CD14-positive monocyte (primary cell): ENCODE measurements at regions not wholly inside any gene's neighbourhood (a gene's known extent, or its start where the extent isn't known, plus 50 kb on each side); places are given as distances from the start of the nearest gene placed in this dataset.

Experiments
- DNase-seq, 3 donors: peaks; one replicate each; pipeline ENCODE4 v3.0.0-alpha.2; 2011 to 2022
- H2AFZ ChIP-seq: 2 replicates; pipeline ENCODE4 v1.6.0; 2012; ENCODE audit warnings: mild to moderate bottlenecking, low read depth, low read length, inconsistent platforms; ENCODE audit not compliant: insufficient read depth, poor library complexity, severe bottlenecking
- H3K27ac ChIP-seq, 2 donors: 1 replicate in 1 of 2; 2 replicates in 1 of 2; pipeline ENCODE4 v1.5.1; 2012 to 2013; ENCODE audit warnings: low read length in 2 of 2, control low read depth in 1 of 2, inconsistent platforms in 1 of 2, low read depth in 1 of 2, mild to moderate bottlenecking in 1 of 2
- H3K27me3 ChIP-seq, 2 donors: one replicate each; pipeline versions ENCODE4 v1.6.0 to v1.6.1; 2011 to 2013; ENCODE audit warnings: low read length in 2 of 2; ENCODE audit not compliant: control insufficient read depth in 2 of 2, insufficient read depth in 2 of 2
- H3K36me3 ChIP-seq, 2 donors: replicated peaks in 1 of 2; 1 replicate in 1 of 2; 2 replicates in 1 of 2; pipeline versions ENCODE4 v1.5.1 to v1.6.1; 2012 to 2013; ENCODE audit warnings: low read length in 2 of 2, control low read depth in 1 of 2, inconsistent platforms in 1 of 2, mild to moderate bottlenecking in 1 of 2; ENCODE audit not compliant: insufficient read depth in 2 of 2, control insufficient read depth in 1 of 2
- H3K4me1 ChIP-seq, 2 donors: 1 replicate in 1 of 2; 2 replicates in 1 of 2; pipeline versions ENCODE4 v1.5.1 to v1.6.1; 2012 to 2013; ENCODE audit warnings: low read length in 2 of 2, control low read depth in 1 of 2, inconsistent platforms in 1 of 2, mild to moderate bottlenecking in 1 of 2, moderate library complexity in 1 of 2; ENCODE audit not compliant: insufficient read depth in 2 of 2, control insufficient read depth in 1 of 2
- H3K4me2 ChIP-seq: replicated peaks from 2 replicates; pipeline ENCODE3; 2012; ENCODE audit warnings: low read length, moderate library complexity, mild to moderate bottlenecking; ENCODE audit not compliant: poor library complexity, severe bottlenecking; ENCODE audit errors: extremely low read depth
- H3K4me3 ChIP-seq, 3 experiments: fragments of 200-600 bp in 1 of 3; sonication (generic) in 1 of 3; replicated peaks in 1 of 3; 1 replicate in 2 of 3; 2 replicates in 1 of 3; pipeline ENCODE4 v1.5.1; 2011 to 2013; ENCODE audit warnings: low read length in 3 of 3, mild to moderate bottlenecking in 3 of 3, control low read depth in 2 of 3, low read depth in 2 of 3, inconsistent platforms in 1 of 3, moderate library complexity in 1 of 3
- H3K79me2 ChIP-seq: 2 replicates; pipeline ENCODE4 v1.6.0; 2012; ENCODE audit warnings: mild to moderate bottlenecking, control low read depth, inconsistent platforms, low read length, moderate library complexity; ENCODE audit not compliant: insufficient read depth
- H3K9ac ChIP-seq: 2 replicates; pipeline ENCODE4 v1.6.0; 2017; ENCODE audit warnings: low read length, mild to moderate bottlenecking; ENCODE audit not compliant: insufficient read depth, poor library complexity, severe bottlenecking
- H3K9me3 ChIP-seq, 2 donors: replicated peaks in 1 of 2; 1 replicate in 1 of 2; 2 replicates in 1 of 2; pipeline versions ENCODE4 v1.5.1 to v1.6.1; 2012 to 2013; ENCODE audit warnings: low read length in 2 of 2, control low read depth in 1 of 2; ENCODE audit not compliant: control insufficient read depth in 1 of 2, insufficient read depth in 1 of 2
- H4K20me1 ChIP-seq: 2 replicates; pipeline ENCODE4 v1.6.0; 2012; ENCODE audit warnings: mild to moderate bottlenecking, low read length, control low read depth, moderate library complexity; ENCODE audit not compliant: insufficient read depth
- H3K27ac Mint-ChIP-seq, 7 donors: one replicate each; pipeline ENCODE4 v1.8.0; 2020; ENCODE audit warnings: mild to moderate bottlenecking in 7 of 7, mixed read lengths in 7 of 7, moderate library complexity in 6 of 7, inconsistent platforms in 2 of 7
- H3K27me3 Mint-ChIP-seq, 3 donors: one replicate each; pipeline ENCODE4 v1.8.0; 2021 to 2022; ENCODE audit warnings: low read depth in 3 of 3, mild to moderate bottlenecking in 3 of 3, mixed read lengths in 3 of 3, moderate library complexity in 3 of 3, inconsistent platforms in 1 of 3
- H3K36me3 Mint-ChIP-seq, 2 donors: one replicate each; pipeline ENCODE4 v1.8.0; 2020; ENCODE audit warnings: mixed read lengths in 2 of 2, inconsistent platforms in 1 of 2, mild to moderate bottlenecking in 1 of 2
- H3K4me1 Mint-ChIP-seq: one replicate; pipeline ENCODE4 v1.8.0; 2020; ENCODE audit warnings: mild to moderate bottlenecking, mixed read lengths
- H3K4me3 Mint-ChIP-seq, 2 donors: one replicate each; pipeline ENCODE4 v1.8.0; 2020; ENCODE audit warnings: mild to moderate bottlenecking in 2 of 2, mixed read lengths in 2 of 2, moderate library complexity in 1 of 2
- H3K9me3 Mint-ChIP-seq, 7 donors: one replicate each; pipeline ENCODE4 v1.8.0; 2020 to 2022; ENCODE audit warnings: mixed read lengths in 7 of 7, mild to moderate bottlenecking in 6 of 7, moderate library complexity in 6 of 7, inconsistent platforms in 2 of 7
- CTCF ChIP-seq: fragments of 200-600 bp; IDR thresholded peaks from one replicate; pipeline ENCODE4 v1.8.0; 2022; ENCODE audit warnings: antibody characterized with exemption, mild to moderate bottlenecking
- WGBS: methylation state at CpG from one replicate; pipeline ENCODE4 v1.1.5; 2013; ENCODE audit warnings: missing lambda C conversion rate; ENCODE audit not compliant: insufficient coverage; 5-methylcytosine and 5-hydroxymethylcytosine counted together
- intact Hi-C, 2 donors: fragments of 100-400 bp; cut with micrococcal nuclease; formaldehyde crosslinking; loops; one replicate each; pipeline versions ENCODE4 v1.15.0 to v1.15.1; 2023

GRCh38 chr3:80006315-80006714 lies 238.5 kb upstream of the ROBO1 start:
- H3K27ac Mint-ChIP-seq, result no peak overlapping the region
- no peaks in the 10 kb centered on the region for H3K36me3 ChIP-seq
- no peaks in the 10 kb centered on the region for H3K4me1 Mint-ChIP-seq
- no peaks in the 10 kb centered on the region for H3K36me3 Mint-ChIP-seq
- intact Hi-C loops, result no loop called here
- H3K79me2 ChIP-seq, result no peaks in the 10 kb centered on the region
- H3K9me3 ChIP-seq, result no peaks in the 10 kb centered on the region
- no peak overlapping the region for H3K4me3 ChIP-seq
- no peaks in the 10 kb centered on the region for H3K27me3 Mint-ChIP-seq
- no peaks in the 10 kb centered on the region for H3K27me3 ChIP-seq
- no peaks in the 10 kb centered on the region for H3K4me1 ChIP-seq
- no peaks in the 10 kb centered on the region for H3K9me3 Mint-ChIP-seq
- H2AFZ ChIP-seq, result no peak overlapping the region
- H3K4me2 ChIP-seq, result no peak overlapping the region
- H4K20me1 ChIP-seq, result no peaks in the 10 kb centered on the region
- no peak overlapping the region for H3K4me3 Mint-ChIP-seq
- H3K9ac ChIP-seq, result no peak overlapping the region
- DNase-seq, result no peak
- TF ChIP-seq CTCF, result no peak
- no peak overlapping the region for H3K27ac ChIP-seq

- DNase-seq, result no peak
- Histone ChIP-seq H3K4me3 (no peak overlapping the region), H3K36me3 (no peaks in the 10 kb centered on the region), H3K9me3 (no peaks in the 10 kb centered on the region), H3K9ac (no peak overlapping the region), H4K20me1 (no peaks in the 10 kb centered on the region), H3K27ac (no peak overlapping the region), H3K27me3 (no peaks in the 10 kb centered on the region), H2AFZ (no peak overlapping the region), H3K4me2 (no peak overlapping the region), H3K79me2 (no peaks in the 10 kb centered on the region), H3K4me1 (no peaks in the 10 kb centered on the region)
- peaks cover 0 to 1% (median 0%) of the 10 kb centered on the region in 7 donors for H3K9me3 Mint-ChIP-seq
- intact Hi-C loops, result no loop called here
- H3K36me3 Mint-ChIP-seq, result no peaks in the 10 kb centered on the region
- H3K27ac Mint-ChIP-seq, result no peak overlapping the region
- no CpG with 5 or more reads among the region's 5 CpGs for WGBS
- no peaks in the 10 kb centered on the region for H3K27me3 Mint-ChIP-seq
- no peaks in the 10 kb centered on the region for H3K4me1 Mint-ChIP-seq
- TF ChIP-seq CTCF, result no peak
- H3K4me3 Mint-ChIP-seq, result no peak overlapping the region
Measured at GRCh38 chr3:80000022-80000421, 232.2 kb upstream of the ROBO1 start.
